Right lobe of liver (tissue), 6 donors: ENCODE measurements at regions not wholly inside any gene's neighbourhood (a gene's known extent, or its start where the extent isn't known, plus 50 kb on each side); places are given as distances from the start of the nearest gene placed in this dataset.

Source experiments
- ATAC-seq, 4 donors: fragments of 200-7000 bp; cut with Tn5 transposase; one replicate each; pipeline ENCODE4 v1.9.1; 2020; ENCODE audit warnings: mild to moderate bottlenecking in 4 of 4, moderate library complexity in 4 of 4
- DNase-seq, 3 donors: peaks; one replicate each; pipeline ENCODE4 v3.0.0-alpha.2; 2020
- H3K27ac ChIP-seq, 3 donors: fragments of 200-600 bp; one replicate each; pipeline ENCODE4 v1.8.0; 2022
- H3K27me3 ChIP-seq, 2 donors: fragments of 200-600 bp; one replicate each; pipeline ENCODE4 v1.8.0; 2022
- H3K36me3 ChIP-seq, 4 donors: fragments of 200-600 bp; sonication (generic) in 1 of 4; one replicate each; pipeline versions ENCODE4 v1.5.1 to v1.8.0; 2017 to 2022; ENCODE audit warnings: control low read depth in 1 of 4
- H3K4me1 ChIP-seq, 4 donors: fragments of 200-600 bp; sonication (generic) in 1 of 4; one replicate each; pipeline versions ENCODE4 v1.5.1 to v1.8.0; 2017 to 2022; ENCODE audit warnings: control low read depth in 1 of 4
- H3K4me3 ChIP-seq, 3 donors: fragments of 200-600 bp; one replicate each; pipeline ENCODE4 v1.8.0; 2022
- H3K9me3 ChIP-seq, 4 donors: fragments of 200-600 bp; sonication (generic) in 1 of 4; one replicate each; pipeline versions ENCODE4 v1.5.1 to v1.8.0; 2017 to 2022; ENCODE audit warnings: control low read depth in 1 of 4
- CTCF ChIP-seq, 4 donors: fragments of 200-600 bp in 3 of 4; fragments of 450-650 bp in 1 of 4; IDR thresholded peaks; one replicate each; pipeline versions ENCODE4 v1.5.1 to v1.8.0; 2016 to 2022; ENCODE audit warnings: antibody characterized with exemption in 4 of 4, mild to moderate bottlenecking in 2 of 4
- POLR2A ChIP-seq: fragments of 450-650 bp; IDR thresholded peaks from one replicate; pipeline ENCODE4 v1.6.1; 2017; ENCODE audit warnings: antibody characterized with exemption, mild to moderate bottlenecking
- WGBS: methylation state at CpG from one replicate; pipeline ENCODE4 v1.1.6; 2018; ENCODE audit warnings: low coverage, low lambda C conversion rate; ENCODE audit not compliant: insufficient coverage; ENCODE audit errors: missing lambda C conversion rate; 5-methylcytosine and 5-hydroxymethylcytosine counted together
- intact Hi-C, 2 donors: fragments of 100-400 bp; cut with DNase I; formaldehyde crosslinking; loops; one replicate each; pipeline versions ENCODE4 v1.11.2 to v1.14.1; 2022
- donor health status: DM: no; HTN: yes; CAD: no.
- donor health status: DM: no; HTN: no; CAD: no.
- donor health status: DM: no; HTN: no; CAD: no.
- donor health status: DM: no; HTN: yes; CAD: no.
- donor health status: DM: no; HTN: yes; CAD: no.

DNA sequence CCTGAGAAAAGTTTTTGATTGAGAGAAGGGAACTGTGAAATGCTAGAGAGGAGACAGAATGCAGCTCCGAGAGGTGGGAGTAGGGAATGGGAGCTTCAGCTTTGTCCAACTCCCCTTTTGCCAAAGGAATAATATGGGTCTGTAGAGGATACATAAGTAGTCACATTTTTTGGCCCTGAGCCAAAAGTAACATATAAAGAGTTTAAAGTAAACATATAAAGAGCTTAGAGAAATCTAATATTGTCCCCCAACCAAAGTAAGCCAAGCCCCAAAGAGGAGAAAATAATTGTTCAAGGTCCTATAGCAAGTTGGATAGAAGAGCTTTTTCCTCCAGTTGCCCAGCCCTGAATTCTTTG is 215.1 kb downstream of the TMEM114 start:
- intact Hi-C loops: no loop called here
- 33% methylated on average over 1 of the region's 1 CpG for WGBS
- no peak overlapping the region for H3K4me3 ChIP-seq

GRCh38 chr16:8374586-8375231 is 215.6 kb downstream of the TMEM114 start:
- H3K4me3 ChIP-seq: no peak overlapping the region
- no peak for TF ChIP-seq POLR2A
- TF ChIP-seq CTCF (IDR thresholded peaks at IDR 0.05): no peak
- WGBS: 53% methylated on average over 8 of the region's 8 CpGs
- H3K4me1 ChIP-seq: no peaks in the 10 kb centered on the region
- H3K27ac ChIP-seq: no peak overlapping the region
- ATAC-seq (no peak), DNase-seq (no peak)
- H3K36me3 ChIP-seq: no peaks in the 10 kb centered on the region
- no peaks in the 10 kb centered on the region for H3K27me3 ChIP-seq
- intact Hi-C loops: no loop called here
- no peaks in the 10 kb centered on the region for H3K9me3 ChIP-seq

More for the DNA sequence above, 215.1 kb downstream of the TMEM114 start:
- ATAC-seq (no peak), DNase-seq (no peak)
- Histone ChIP-seq H3K4me1 (no peaks in the 10 kb centered on the region), H3K36me3 (no peaks in the 10 kb centered on the region), H3K9me3 (no peaks in the 10 kb centered on the region), H3K27me3 (no peaks in the 10 kb centered on the region), H3K27ac (no peak overlapping the region)
- TF ChIP-seq CTCF (IDR thresholded peaks at IDR 0.05) (no peak), POLR2A (no peak)

DNA sequence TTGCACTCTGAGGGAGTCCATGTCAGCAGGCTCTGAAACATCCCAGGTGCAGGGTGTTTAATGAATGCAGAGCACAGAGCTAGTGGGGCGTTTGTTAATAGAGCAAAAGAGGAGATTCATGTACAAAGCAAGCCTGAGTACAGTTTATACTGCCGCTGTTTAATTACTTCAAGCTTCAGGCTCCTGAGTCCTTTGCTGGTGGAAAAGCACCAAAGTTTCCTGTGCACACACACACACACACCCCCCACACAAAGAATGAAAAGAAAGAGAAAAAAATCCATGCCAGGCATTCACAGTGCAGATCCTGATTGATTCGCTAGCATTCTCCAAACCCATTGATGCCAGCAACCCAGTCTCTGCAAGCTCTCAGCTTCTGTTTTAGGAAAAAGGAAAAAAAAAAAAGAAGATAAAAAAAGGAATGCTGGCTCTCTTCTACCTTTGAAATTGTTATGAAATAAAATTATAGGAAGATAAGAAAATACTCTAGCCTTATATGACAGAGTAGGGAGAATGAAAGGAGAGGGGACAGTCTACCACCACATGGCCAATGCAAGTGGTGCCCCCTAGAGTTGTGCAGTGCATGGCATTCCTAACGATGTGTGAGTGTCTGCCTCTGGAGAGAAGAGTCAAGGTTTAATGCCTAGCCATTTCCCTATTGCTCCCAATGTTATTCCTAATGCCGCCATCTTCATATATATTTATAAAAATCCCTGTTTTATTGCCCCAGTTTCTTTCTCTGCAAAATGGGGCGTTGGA is 216.5 kb downstream of the TMEM114 start:
- no peak for TF ChIP-seq POLR2A
- TF ChIP-seq CTCF (IDR thresholded peaks at IDR 0.05): no peak
- Histone ChIP-seq H3K4me1 (no peaks in the 10 kb centered on the region), H3K27me3 (no peaks in the 10 kb centered on the region), H3K27ac (no peak overlapping the region), H3K36me3 (no peaks in the 10 kb centered on the region), H3K9me3 (no peaks in the 10 kb centered on the region), H3K4me3 (no peak overlapping the region)
- intact Hi-C loops: no loop called here
- DNase-seq (no peak), ATAC-seq (no peak)
- WGBS: 51% methylated on average over 6 of the region's 6 CpGs

GRCh38 chr16:8372141-8372540 is 218.2 kb downstream of the TMEM114 start:
- no peaks in the 10 kb centered on the region for H3K9me3 ChIP-seq
- H3K27me3 ChIP-seq: no peaks in the 10 kb centered on the region
- WGBS: 65% methylated on average over 2 of the region's 3 CpGs
- H3K4me1 ChIP-seq: no peaks in the 10 kb centered on the region
- H3K27ac ChIP-seq: no peak overlapping the region
- no peak for TF ChIP-seq CTCF (IDR thresholded peaks at IDR 0.05)
- no peak overlapping the region for H3K4me3 ChIP-seq
- DNase-seq (no peak), ATAC-seq (no peak)
- intact Hi-C loops: no loop called here
- no peaks in the 10 kb centered on the region for H3K36me3 ChIP-seq
